GM19023 (cell line): ENCODE measurements at regions not wholly inside any gene's neighbourhood (a gene's known extent, or its start where the extent isn't known, plus 50 kb on each side); places are given as distances from the start of the nearest gene placed in this dataset.

Experiments
- ATAC-seq: cut with Tn5 transposase; IDR thresholded peaks from one replicate; pipeline ENCODE4 v1.9.1; 2021; ENCODE audit warnings: mild to moderate bottlenecking, moderate library complexity; ENCODE audit not compliant: unreplicated experiment

DNA sequence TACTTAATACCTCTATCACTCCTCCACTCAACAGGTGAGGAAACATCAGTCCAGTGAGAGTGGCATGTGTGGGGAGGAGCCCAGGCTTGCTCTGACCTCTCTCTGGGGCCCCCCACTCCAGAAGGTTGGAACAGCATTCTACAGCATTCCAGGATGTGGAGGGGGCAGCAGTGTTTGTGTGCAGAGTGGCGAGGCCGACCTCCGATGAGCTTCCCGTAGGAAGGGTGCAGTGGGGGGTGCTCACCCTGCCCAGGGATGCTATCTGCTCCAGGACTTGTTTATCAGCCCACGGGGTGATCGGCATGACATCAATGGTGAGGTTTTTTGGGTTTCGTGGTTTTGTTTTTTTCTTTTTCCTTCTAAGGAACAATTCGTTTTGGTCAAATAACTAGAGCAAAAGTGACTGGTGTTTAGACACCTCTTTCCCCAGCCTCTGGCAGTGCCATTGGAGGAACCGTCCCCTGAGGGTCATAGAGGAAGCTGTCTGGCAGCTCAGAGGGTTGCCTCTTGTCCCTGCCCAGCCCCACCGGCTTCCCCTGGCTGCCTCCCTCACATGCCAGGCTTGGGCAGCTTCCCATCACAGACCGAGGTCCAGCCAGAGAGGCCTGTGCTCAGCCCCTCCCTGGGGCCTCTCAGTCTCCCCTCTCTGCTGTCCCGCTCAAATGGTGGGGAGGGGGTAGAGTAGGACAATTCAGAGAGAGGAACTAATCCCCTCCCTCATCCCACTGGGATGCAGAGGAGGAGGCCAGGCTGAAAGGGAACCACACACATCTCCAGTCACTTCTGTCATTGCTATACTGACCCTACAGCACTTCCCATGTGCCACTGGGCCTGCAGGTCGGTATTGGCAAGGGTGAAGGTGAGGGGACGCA, 96.5 kb downstream of the ZFP36L2 start:
- no peak for ATAC-seq

DNA sequence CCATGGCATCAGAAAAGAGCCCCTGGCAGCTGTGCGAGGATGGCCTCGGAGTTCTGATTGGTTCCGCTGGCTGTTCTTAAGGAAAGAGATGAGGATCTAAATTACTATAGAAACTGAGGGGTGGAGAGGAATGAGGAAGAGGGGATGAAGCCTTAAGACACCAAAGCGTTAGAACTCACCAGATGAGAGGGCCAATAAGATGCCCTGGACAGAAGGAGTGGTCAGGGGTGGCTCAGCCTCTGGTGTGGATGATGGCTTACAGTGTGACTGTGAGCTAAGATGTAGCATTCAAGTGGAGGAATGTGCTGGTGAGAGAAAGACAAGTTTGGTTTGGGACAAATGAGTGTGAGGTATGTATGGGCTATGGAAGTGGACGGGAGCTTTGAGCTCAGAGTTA, 97.8 kb downstream of the ZFP36L2 start:
- ATAC-seq, result no peak

DNA sequence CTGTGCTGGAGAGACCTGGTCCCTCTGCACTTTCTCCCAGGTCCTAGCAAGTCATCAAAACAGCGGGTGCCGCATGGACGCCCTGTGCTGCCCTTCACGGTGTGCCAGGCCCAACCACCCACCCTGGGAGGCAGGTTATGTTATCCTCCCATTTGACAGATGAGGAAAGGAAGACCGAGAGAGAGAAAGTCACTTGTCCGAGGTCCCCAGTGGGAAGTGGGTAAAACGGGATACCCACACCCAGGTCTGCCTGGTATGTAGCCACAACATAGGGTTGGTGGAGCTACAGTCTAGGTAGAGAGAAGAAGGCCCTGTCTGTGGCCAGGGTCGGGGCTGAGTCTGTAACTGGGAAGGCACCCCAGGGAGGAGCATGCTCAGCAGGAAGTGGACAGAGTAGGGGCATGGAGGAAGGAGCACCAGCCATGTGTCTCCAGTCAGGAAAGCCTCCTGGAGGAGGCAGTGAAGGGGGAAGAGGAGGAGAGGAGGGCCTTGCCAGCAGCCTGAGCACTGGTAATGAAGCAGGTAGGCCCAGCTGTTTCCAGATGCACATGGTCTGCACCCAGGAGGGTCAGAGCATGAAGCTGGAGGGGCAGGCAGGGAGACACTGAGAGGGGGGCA, 98.4 kb downstream of the ZFP36L2 start:
- no peak for ATAC-seq

DNA sequence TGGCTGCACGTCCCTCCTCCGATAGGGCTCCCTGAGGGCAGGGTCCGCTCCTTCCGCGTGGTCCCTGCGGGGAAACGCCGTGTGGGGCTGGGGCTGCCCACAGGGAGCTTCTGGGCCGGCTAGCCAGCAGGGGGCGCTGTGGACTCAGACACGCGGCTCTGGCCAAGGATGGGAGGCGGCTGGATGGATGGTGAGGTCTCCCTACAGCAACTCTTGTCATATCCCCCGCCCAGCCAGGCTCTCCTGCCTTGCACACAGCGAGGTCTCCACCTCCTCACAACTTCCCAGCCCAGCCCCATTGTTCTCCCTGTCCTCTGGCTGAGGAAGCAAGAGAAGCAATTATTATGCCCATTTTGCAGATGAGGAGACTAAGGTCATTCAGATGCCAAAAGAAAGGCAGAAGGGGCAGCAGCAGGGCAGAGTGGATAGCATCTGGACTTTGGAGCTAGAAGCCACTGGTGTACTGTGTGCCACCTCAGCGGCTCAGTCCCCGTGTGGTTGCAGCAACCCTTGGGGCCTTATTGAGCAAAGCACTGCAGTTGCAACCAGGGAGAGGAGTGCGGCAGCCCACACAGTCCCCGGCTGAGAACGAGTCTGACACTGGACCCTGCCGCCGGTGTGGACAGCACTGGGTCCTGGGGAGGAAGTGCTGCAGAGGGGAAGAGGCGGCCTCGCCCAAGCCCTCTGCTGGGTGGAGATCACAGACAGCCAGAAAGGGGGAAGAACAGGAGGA, 99.0 kb downstream of the ZFP36L2 start:
- ATAC-seq, result peak; percentile 49

DNA sequence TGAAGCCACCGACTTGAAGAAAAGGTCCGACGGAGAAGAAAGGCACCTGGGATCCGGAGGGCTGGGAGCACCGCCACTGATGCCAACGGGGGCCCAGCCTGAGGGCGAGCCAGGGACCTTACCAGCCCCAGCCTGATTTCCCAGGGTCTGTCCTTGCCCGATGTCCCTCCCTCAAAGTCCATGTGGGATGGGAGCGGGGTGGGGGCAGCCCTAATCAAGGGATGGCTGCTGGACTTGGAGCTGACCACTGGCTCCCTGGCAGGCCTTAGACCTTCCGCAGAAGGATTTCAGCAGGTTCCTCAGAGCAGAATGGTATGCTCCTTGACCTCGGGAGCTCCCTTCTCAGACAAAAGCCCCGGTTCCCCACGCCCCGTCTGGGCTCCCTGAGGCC, 99.6 kb downstream of the ZFP36L2 start:
- ATAC-seq, result no peak

DNA sequence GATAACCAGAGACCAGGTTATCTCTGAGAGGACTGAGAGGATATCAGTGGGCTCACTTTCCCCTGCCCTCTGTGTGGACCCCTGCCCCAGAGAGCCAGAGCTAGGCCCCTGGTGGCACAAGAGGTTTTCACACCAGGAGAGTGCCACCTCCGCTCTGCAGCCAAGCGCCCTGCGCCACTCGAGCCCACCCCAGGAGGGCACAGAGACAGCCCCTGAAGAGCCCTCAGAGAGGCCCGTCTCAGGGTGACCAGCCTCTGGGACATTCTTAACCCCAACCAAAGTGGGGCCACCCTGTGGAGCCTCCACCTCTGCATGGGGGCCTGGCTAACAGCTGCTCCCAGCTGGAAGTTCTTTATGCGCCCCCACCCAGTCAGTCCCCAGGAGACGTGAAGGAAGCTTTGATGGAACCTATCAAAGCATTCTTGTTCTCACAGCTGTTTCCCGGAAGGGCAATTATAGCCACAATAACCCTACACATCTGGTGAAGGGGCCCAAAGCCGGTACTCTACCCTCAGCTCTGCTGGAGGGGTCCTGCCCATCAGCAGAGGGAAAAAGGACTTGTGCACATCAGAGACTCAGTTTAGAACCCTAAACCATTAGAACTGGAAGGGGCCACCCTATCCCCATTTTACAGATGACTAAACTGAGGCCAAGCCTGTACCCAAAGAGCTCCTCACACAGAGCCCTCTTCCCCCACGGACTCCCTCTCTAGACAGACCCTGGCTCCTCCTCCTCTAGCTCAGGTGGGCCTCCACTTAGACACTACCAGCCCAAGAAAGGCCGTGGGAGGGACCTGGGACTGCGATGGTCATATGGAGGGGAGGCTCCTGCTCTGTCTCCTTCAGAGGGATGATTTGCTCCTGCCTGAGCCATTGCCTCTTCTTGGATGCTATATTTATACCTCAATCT, 101.1 kb downstream of the ZFP36L2 start:
- no peak for ATAC-seq

DNA sequence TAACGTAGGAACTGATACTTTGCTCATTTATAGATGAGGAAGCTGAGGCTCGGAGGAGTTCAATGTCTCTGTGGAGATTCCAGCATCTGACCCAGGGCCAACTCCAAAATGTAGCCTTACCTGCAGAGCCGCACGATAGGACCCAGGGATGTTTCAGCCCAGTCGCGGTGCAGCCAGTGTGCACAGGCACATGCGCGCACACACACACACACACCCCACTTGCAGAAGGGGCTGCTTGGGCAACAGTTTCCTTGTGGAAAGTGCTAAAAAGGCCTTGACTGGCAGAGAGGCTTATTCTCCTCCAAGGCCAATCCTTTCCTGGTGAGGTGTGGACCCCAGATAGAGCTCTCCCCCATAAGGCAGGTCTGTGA, 101.7 kb downstream of the ZFP36L2 start:
- ATAC-seq, result no peak

DNA sequence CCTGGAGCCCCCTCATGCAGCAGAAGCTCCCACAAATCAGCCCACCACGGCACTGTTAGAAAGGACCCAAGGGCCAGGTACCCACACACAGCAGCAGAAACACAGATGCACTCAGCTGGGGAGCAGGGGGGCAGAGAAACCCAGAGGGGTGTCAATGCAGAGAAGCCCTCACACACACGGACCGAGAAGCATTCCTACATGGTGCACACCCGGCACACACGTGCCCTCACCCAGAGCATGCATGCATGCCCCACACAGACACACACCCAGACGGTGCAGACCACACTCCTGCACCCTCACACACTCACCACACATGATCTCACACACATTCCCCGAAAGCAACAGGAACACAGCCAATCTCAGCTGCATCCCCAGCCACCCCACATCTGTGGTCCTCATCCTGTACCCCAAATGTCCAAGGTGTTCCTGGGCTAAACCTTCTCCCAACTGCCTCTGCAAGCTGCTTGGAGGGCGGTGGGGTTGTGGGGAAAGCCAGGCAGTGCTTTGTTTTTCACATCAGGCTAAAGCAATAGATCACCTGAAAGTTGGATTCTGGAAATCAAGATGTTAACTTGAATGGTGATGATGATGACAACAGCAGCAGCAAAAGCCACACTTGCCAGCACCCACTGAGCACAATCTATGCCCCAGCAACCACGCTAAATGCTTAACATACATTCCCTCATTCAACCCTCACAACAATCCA, 102.3 kb downstream of the ZFP36L2 start:
- no peak for ATAC-seq

DNA sequence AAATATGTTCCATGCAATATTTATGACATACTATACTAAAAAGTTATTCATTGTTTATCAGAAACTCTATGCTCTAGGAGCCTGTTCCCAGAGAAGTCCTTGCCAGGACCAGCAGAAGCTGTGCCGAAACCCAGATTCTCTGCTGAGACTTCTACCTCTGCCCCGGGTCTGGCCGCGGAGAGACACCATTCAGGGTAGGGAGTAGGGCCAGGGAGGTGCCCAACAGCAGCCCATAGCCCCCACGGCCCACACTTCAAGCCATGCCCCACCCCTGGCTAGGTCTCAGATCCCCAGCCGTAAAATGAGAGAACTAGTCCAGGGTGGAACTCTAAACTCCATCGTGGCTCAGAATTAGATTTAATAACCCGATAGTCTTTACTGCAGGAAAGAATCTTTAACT, 102.9 kb downstream of the ZFP36L2 start:
- ATAC-seq, result no peak

DNA sequence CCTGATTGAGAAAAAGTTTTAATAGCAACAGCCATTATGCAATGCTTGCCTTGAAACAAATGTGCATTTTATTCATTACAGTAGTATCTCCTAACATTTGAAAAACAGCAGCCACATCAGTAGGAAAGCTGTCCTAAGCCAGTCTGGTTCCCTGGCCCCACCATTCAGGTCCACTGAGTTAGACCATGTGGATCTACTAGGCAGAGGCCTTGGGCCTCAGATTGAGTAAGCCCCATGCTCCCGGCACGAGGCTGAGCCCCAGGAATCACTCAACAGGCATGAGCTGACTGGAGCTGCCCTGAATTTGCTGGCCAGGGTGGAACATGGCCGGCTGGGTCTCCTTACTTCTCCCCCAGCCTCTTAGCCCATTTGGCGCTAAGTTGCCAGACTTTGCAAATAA, 103.4 kb downstream of the ZFP36L2 start:
- no peak for ATAC-seq

DNA sequence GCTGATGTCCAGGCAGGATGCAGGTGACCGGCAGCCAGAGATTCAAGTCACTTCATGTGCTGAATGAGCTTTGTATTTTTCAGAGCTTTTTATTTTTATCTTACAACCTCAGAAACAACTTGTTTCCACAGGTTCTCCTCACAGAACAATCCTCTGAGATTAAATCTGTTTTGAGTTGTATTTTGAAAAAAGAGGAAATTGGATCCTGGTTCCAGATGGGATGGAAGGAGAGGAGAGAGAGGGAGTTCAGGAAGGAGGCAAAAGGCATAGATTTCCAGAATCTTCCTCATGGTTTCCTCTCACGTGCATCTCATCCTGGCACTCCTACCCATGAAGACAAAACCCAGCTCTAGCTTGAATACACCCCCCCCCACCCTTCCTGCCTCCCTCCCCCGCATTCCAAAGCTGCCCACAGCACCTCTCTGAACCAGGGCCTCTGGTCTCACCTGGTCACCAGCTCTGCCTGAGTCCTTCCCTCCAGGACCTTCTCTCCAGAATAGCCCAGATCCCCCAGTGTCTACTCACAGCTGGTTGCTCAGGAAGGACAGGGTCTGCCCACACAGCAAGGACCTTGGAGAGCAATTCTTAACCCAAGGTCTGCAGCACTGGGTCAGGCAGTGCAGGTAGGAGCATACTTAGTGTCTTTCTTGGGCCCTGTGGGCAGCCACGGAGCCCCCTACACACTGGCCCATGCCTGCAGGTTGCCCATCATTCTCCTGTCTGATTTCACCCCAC, 104.7 kb downstream of the ZFP36L2 start:
- no peak for ATAC-seq

DNA sequence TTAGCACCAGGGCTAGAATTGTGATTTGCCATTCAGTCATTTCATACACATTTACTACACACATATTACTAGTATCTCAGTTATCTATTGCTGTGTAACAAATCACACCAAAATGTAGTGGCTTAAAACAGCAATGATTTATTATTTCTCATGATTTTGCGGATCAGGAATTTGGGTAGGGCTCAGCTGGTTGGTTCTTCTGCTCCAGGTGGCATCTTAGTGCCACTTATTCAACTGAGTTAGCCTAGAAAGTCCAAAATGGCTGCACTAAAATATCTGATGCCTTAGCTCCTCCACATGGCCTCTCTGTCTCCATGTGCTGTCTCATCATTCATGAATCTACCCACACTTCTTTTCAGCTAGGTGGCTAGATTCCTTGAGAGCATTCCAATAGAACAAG, 107.1 kb downstream of the ZFP36L2 start:
- no peak for ATAC-seq

DNA sequence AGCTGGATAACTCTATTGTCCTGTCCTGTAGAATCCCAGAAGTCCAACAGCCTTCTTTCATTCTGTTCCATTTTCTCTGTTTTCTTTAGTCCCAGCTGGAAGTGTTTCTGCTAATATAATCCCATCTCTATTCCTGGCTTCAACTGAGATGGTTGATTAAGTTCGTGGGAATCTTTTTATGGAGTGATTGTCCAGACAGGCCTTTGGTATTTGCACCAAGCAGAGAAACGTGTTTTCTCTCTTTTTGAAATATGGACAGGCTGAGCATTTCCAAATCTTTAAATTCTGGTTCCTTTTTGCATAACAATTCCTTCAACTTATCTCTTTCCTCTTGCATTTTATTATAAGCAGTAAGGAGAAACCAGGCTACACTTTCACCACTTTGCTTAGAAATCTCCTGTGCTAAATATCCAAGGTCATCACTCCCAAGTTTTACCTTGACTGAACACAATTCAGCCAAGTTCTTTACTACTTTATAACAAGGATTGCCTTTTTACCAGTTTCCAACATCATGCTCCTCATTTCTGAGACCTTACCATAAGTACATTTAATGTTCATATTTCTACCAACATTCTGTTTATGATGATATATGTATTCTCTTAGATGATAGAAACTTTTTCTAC, 108.8 kb downstream of the ZFP36L2 start:
- ATAC-seq, result no peak

DNA sequence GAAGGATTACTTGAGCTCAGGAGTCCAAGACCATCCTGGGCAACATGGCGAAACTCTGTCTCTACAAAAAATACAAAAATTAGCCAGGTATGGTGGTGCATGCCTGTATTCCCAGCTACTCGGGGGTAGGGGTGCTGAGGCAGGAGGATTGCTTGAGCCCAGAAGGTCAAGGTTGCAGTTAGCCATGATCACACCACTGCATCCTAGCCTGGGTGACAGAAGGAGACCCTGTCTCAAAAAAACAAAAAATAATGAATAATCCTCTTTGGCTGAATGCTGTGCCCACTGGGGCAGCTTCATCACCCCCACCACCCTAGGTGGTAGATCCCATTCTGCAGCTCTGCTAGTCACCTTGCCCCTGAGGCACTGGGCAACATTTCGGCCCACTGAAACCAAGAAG, 109.4 kb downstream of the ZFP36L2 start:
- no peak for ATAC-seq

DNA sequence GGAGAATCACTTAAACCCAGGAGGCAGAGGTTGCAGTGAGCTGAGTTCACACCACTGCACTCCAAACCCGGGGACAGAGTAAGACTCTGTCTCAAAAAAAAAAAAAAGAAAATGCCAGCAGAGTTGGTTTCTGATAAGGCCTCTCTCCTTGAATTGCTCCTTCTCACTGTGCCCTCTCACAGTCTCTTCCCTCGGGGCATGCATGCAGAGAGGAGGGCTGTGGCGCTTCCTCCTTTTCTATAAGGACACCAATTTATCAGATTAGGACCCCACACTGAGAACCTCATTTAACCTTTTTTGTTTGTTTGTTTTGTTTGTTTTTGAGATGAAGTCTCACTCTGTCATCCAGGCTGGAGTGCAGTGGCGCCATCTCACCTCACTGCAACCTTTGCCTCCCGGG, 110.5 kb downstream of the ZFP36L2 start:
- no peak for ATAC-seq

DNA sequence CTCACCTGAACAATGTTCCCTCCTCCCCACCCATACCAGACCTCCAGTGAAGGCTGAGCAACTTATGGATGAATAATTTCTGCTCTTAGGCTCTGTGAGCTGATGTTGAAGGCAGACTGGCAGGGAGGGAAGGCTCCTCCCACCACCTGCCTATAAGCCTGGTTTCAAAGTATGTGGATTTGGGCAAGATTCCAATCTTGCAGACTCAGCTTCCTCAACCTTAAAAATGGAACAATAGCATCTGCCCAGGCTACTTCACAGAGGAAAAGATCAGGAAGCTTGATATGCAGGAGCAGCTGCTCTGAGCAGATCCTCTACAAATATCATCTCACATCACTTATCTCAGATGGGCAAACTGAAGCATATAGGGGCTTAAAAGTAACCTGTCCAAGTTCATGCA, 112.2 kb downstream of the ZFP36L2 start:
- ATAC-seq, result no peak

DNA sequence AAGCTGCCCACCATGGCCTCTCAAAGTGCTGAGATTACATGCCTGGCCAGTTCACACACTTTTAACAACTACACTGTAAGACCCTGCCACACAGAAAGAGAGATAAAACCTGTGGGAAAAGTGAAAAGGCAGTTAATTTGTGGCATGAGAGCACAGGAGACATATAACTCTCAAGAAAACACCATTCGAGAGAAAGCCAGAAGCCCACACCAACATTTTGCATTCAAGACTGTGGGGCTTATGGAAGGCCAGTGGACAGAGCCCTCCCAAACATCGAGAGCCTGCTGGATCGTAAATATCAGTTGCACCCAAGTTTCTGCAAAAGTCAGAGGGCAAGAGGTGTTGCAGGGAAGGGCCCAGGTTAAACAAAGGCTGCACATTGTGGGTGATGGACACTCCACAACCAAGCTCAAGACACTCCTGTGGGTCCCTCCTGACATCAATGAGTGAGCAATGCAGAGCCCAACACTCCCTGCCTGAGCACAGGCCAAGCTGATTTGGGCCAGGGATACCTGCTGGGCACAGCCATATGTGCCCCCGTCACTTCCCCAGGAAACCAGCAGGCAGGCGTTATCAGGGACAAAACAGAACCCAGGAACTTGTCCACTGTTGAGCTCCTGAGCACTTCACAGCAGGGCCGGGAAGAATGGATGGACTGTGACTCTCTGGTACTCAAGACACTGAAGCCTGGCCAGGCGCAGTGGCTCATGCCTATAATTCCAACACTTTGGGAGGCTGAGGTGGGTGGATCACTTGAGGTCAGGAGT, 114.4 kb downstream of the ZFP36L2 start:
- ATAC-seq, result no peak

DNA sequence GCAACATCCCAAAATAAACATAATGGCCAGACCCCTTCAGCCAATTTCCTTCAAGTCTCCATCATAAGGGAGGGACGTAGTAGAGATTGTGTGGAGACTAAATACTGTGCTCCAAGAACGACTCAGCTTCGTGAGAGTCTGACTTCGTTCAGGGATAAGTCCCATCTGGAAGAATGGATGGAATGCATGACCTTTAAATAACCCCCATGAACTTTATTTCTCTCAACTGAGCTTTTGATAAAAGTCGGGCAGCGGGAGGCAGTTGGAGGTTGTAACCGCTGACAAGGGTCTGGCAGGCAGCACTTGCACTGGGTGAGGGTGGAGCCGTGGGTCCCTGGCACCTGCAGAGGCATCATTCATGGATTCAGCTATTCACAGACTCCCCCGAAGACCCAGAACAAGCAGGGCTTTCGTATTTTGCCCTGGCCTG, 115.9 kb downstream of the ZFP36L2 start:
- ATAC-seq, result no peak
